A673 (cell line): ENCODE measurements at regions not wholly inside any gene's neighbourhood (a gene's known extent, or its start where the extent isn't known, plus 50 kb on each side); places are given as distances from the start of the nearest gene placed in this dataset.

Experiments used
- BruUV-seq: library from RNA; stranded (reverse); fragments of 400-500 nt; replicated peaks from 2 replicates; lab custom pipeline; 2021; lab: Mats Ljungman, UMichigan
- CTCF ChIA-PET: fragments of 300-600 bp; sonication (Branson Sonifier 250); formaldehyde crosslinking; loops from one replicate; lab custom pipeline; 2022; ENCODE audit warnings: antibody characterized with exemption; lab: Charles Lee
- POLR2A ChIA-PET: fragments of 300-600 bp; sonication (Branson Sonifier 250); formaldehyde crosslinking; loops from one replicate; lab custom pipeline; 2022; ENCODE audit warnings: antibody characterized with exemption; ENCODE audit not compliant: low non-redundant PET; lab: Charles Lee
- DNase-seq: peaks from one replicate; pipeline ENCODE4 v3.0.0-alpha.2; 2015; ENCODE audit warnings: low spot score
- H3K27ac ChIP-seq: fragments of 200-600 bp; sonication (generic); 2 replicates; pipeline ENCODE4 v1.5.1; 2016; ENCODE audit warnings: mixed run types, low read depth, mild to moderate bottlenecking, mixed read lengths, antibody characterized with exemption, low read length; ENCODE audit not compliant: poor library complexity, severe bottlenecking
- H3K27me3 ChIP-seq: fragments of 200-600 bp; sonication (generic); replicated peaks from 2 replicates; pipeline ENCODE4 v1.6.1; 2017; ENCODE audit warnings: mixed run types, low read depth, mild to moderate bottlenecking, mixed read lengths, antibody characterized with exemption, low read length; ENCODE audit not compliant: insufficient read depth, poor library complexity
- H3K36me3 ChIP-seq: fragments of 200-600 bp; sonication (generic); 2 replicates; pipeline ENCODE4 v1.6.1; 2016; ENCODE audit warnings: mixed run types, mild to moderate bottlenecking, mixed read lengths, antibody characterized with exemption, low read length; ENCODE audit not compliant: insufficient read depth, poor library complexity, severe bottlenecking
- H3K4me1 ChIP-seq: fragments of 200-600 bp; sonication (generic); 2 replicates; pipeline ENCODE4 v1.6.1; 2017; ENCODE audit warnings: mixed run types, mild to moderate bottlenecking, mixed read lengths, antibody characterized with exemption, low read length; ENCODE audit not compliant: insufficient read depth, poor library complexity, severe bottlenecking
- H3K4me3 ChIP-seq: fragments of 200-600 bp; sonication (generic); 2 replicates; pipeline ENCODE4 v1.5.1; 2016; ENCODE audit warnings: low read depth, mixed run types, mild to moderate bottlenecking, mixed read lengths, low read length; ENCODE audit not compliant: poor library complexity, severe bottlenecking
- H3K9me3 ChIP-seq: fragments of 200-600 bp; sonication (generic); 2 replicates; pipeline ENCODE4 v1.6.1; 2016; ENCODE audit warnings: mixed run types, low read depth, mild to moderate bottlenecking, mixed read lengths, antibody characterized with exemption, low read length; ENCODE audit not compliant: poor library complexity, severe bottlenecking
- CTCF ChIP-seq: fragments of 300-800, 200-600 bp; sonication (generic); conservative IDR thresholded peaks from 2 replicates; pipeline ENCODE4 v1.5.1; 2017; ENCODE audit warnings: low read depth, mild to moderate bottlenecking, antibody characterized with exemption, low read length, moderate library complexity, mixed read lengths
- EZH2 ChIP-seq: fragments of 200-600 bp; sonication (generic); IDR thresholded peaks from 2 replicates; pipeline ENCODE4 v1.6.1; 2017; ENCODE audit warnings: borderline replicate concordance, low read depth, mild to moderate bottlenecking, mixed read lengths, antibody characterized with exemption, low read length; ENCODE audit not compliant: poor library complexity, severe bottlenecking
- intact Hi-C: fragments of 100-400 bp; cut with micrococcal nuclease; formaldehyde crosslinking; loops from one replicate; pipeline ENCODE4 v1.10.0; 2022; ENCODE audit not compliant: unreplicated experiment

DNA sequence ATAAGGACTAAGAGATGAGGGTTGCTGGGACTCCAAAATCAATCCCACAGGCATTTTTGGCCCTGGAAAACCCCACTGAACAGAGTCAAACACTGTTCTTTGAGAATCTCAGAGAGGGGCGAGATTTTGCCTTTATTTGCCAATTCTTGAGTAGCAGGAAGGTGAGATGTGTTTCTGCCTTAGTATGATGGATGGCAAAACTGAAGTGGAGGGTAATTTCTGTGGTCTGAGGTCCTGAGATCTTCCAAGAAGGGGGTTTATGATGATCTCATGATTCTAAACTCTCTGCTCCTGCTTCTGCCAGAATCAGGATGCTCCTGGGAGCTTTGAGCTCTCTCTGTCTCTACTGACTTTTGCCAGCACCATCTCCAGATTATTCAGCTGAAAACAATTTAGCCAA lies 174.8 kb upstream of the CLINT1 start:
- Histone ChIP-seq H3K27me3 (peaks cover 4% of the 10 kb centered on the region), H3K27ac (no peak overlapping the region), H3K4me1 (no peaks in the 10 kb centered on the region), H3K4me3 (no peak overlapping the region), H3K9me3 (no peaks in the 10 kb centered on the region), H3K36me3 (no peaks in the 10 kb centered on the region)
- no TSS peak for BruUV-seq
- CTCF ChIA-PET: no interaction called here
- no peak for TF ChIP-seq EZH2
- no peak for TF ChIP-seq CTCF
- no peak for DNase-seq
- intact Hi-C loops: no loop called here
- POLR2A ChIA-PET: no interaction called here

DNA sequence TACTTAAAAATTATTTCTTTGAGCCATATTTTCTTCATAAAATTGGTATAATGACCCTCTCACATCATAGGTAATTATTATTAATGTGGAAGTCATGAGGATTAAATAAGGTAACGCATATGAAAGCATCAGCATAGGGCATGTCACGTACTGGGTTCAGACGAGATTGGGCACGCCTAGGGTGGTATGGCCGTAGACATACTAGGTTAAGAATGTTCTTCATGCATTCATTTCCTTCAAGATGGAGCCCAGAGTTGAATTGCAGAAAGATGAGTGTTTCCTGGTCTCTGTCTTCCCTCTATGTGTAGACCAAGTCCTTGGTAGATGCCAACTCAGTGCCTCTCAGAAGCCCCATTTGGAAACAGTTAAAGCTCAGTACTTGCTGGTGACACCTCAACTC lies 174.1 kb upstream of the CLINT1 start:
- POLR2A ChIA-PET: no interaction called here
- H3K27me3 ChIP-seq: peaks cover 4% of the 10 kb centered on the region
- TF ChIP-seq EZH2: no peak
- TF ChIP-seq CTCF: no peak
- H3K36me3 ChIP-seq: no peaks in the 10 kb centered on the region
- no TSS peak for BruUV-seq
- intact Hi-C loops: no loop called here
- CTCF ChIA-PET: no interaction called here
- no peak overlapping the region for H3K27ac ChIP-seq
- H3K4me1 ChIP-seq: no peaks in the 10 kb centered on the region
- no peak for DNase-seq
- no peaks in the 10 kb centered on the region for H3K9me3 ChIP-seq
- H3K4me3 ChIP-seq: no peak overlapping the region

DNA sequence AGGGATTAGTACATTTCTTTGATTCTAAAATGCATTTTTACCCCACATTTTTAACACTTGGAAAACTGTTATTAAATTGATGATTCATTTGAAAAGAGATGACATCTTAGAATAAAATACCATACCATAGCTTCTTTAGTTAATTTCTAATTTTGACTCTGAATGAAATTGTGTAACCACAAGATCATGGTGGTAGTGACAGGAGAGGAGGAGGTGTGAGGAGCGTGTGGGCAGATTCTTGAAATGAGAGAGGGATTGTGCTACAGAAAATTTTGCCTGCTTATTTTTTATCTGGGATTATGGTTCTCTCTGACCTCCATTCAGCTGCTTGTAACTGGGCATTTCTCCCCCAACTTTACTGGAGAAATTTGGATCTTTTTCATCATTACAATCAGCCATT lies 173.3 kb upstream of the CLINT1 start:
- no peak overlapping the region for H3K27ac ChIP-seq
- H3K27me3 ChIP-seq: peaks cover 4% of the 10 kb centered on the region
- no peaks in the 10 kb centered on the region for H3K4me1 ChIP-seq
- TF ChIP-seq CTCF: no peak
- intact Hi-C loops: no loop called here
- ChIA-PET POLR2A (no interaction called here), CTCF (no interaction called here)
- no peak overlapping the region for H3K4me3 ChIP-seq
- no TSS peak for BruUV-seq
- H3K36me3 ChIP-seq: no peaks in the 10 kb centered on the region
- H3K9me3 ChIP-seq: no peaks in the 10 kb centered on the region
- peak; percentile 6 for DNase-seq
